Esophagus squamous epithelium (tissue), 4 donors: ENCODE measurements at regions not wholly inside any gene's neighbourhood (a gene's known extent, or its start where the extent isn't known, plus 50 kb on each side); places are given as distances from the start of the nearest gene placed in this dataset.

Experiments used
- CTCF ChIP-seq, 6 experiments: fragments of 450-650 bp in 4 of 6; fragments of 200-600 bp in 2 of 6; sonication (generic) in 2 of 6; IDR thresholded peaks; one replicate each; pipeline ENCODE4 v1.5.1; 2016 to 2019; ENCODE audit warnings: antibody characterized with exemption in 6 of 6, mild to moderate bottlenecking in 4 of 6, moderate library complexity in 4 of 6
- POLR2A ChIP-seq, 4 donors: fragments of 450-650 bp; IDR thresholded peaks; one replicate each; pipeline ENCODE4 v1.6.1; 2017; ENCODE audit warnings: antibody characterized with exemption in 4 of 4, mild to moderate bottlenecking in 4 of 4, moderate library complexity in 3 of 4

- TF ChIP-seq CTCF (IDR thresholded peaks at IDR 0.05) (no peak), POLR2A (IDR thresholded peaks at IDR 0.05) (no peak)
These were observed 62.7 kb upstream of the ABCD3 start for GRCh38 chr1:94355485-94355980.
